GM03348 (cell line): ENCODE measurements at regions not wholly inside any gene's neighbourhood (a gene's known extent, or its start where the extent isn't known, plus 50 kb on each side); places are given as distances from the start of the nearest gene placed in this dataset.

Source experiments
- DNase-seq: peaks from one replicate; pipeline ENCODE4 v3.0.0; 2012; ENCODE audit warnings: low spot score

DNA sequence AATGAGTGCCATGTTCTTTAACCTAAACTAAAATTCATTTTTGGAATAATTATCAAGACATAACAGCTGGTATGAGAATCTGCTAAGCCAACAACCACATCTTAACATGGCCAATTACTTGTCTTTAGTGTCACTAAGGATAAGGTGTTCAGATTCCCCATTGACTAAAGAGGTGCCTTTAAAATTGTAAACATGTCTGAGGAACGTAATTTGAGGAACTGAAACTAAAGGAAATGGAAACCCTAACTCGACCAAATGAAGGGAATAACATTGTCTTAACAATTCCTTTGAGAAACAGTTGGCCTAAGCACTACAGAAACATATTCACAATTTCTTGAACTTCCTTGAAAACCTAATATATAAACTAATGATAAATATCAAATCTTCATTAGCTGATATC, 355.4 kb upstream of the GULP1 start:
- DNase-seq: no peak

DNA sequence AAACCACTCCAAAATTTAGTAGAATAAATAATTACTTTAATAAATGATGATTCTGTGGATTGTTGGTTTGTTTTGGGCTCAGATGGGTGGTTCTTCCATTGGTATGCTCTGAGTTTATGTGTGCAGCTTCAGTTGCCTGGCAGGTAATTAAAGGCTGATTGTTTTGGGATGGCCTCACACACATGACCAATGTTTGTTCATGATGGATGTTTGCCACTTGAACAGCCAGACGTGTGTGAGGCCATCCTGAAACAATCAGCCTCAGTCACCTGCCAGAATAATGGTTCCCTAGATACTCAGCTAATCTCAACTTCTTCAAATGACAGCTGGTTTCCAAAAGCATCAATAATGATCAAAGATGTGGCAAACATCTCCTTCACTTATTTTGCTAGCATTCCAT, 352.5 kb upstream of the GULP1 start:
- DNase-seq: no peak

DNA sequence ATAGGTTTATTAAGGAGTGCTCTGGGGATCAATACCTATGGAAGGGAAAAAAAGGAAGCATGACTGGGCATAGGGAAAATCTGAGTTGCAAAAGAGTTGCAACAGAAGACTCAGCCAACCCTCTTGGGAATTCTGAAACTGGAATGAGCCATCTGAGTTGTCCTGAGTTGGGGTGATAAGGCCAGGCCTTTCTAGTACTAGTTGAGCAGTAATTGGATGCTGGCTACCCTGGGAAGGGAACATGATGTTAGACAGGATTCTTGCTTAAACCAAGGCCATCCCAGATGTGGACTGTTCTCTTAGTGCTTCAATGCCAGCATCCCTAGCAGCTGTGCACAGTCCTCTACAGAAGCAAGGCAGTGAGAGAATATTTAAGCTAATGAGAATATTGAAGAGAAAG, 348.8 kb upstream of the GULP1 start:
- DNase-seq: no peak

DNA sequence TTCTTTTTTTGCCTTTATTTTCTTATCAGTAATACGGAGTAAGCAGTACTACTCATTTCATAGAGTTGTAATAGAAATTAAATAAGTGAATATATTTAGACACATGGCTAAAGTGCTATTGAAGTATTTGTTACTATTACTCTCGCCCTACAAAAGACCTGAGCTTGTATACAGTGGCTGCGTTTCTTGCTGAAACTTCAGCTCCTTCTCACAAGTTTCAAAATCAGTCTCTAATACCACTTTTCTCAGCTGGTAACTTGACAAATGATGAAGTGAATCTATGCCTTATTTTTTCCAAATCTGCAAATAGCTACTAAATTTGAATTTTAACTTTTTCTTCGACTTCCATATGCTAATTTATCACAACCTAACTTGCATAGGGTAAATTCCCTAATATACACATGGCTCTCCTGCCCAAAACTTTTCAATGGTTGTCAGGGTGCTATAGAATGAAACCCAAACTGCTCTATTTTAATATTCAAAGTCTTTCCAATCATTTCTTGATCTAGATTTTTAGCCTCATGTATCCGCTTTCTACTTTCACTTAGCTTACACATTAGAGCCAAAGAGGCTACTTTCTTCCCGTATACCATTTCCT, 347.8 kb upstream of the GULP1 start:
- DNase-seq: no peak

DNA sequence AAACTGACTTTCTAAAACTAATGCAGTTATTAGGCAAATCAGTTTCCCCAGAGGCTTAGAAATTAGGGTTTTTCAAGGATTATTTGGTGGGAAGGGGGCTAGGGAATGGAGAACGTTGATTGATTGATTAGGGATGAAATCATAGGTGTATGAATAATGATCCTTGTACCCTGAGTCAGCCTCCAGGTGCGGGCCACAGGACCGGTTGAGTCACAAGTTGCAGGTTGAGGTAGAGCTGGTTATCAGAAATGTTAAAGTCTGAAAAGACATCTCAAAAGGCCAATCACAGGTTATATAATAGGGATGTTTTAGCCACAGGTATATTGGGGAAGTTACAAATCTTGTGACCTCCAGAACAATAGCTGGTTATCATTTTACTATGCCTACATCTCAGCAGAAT, 341.8 kb upstream of the GULP1 start:
- no peak for DNase-seq

DNA sequence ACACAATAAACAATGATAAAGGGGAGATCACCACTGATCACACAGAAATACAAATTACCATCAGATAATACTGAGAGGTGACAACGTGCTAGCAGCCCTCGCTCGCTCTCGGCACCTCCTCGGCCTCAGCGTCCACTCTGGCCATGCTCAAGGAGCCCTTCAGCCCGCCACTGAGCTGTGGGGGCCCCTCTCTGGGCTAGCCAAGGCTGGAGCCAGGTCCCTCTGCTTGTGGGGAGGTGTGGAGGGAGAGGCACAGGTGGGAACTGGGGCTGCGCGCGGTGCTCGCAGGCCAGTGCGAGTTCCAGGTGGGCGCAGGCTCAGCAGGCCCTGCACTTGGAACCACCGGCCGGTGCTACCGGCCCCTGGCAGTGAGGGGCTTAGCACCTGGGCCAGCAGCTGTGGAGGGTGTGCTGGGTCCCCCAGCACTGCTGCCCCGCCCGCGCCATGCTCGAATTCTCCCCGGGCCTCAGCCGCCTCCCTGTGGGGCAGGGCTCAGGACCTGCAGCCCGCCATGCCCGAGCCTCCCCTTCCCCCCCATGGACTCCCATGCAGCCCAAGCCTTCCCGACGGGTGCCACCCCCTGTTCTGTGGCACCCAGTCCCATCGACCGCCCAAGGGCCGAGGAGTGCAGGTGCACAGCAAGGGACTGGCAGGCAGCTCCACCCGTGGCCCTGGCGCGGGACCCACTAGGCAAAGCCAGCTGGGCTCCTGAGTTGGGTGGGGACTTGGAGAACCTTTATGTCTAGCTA, 340.0 kb upstream of the GULP1 start:
- DNase-seq: no peak

DNA sequence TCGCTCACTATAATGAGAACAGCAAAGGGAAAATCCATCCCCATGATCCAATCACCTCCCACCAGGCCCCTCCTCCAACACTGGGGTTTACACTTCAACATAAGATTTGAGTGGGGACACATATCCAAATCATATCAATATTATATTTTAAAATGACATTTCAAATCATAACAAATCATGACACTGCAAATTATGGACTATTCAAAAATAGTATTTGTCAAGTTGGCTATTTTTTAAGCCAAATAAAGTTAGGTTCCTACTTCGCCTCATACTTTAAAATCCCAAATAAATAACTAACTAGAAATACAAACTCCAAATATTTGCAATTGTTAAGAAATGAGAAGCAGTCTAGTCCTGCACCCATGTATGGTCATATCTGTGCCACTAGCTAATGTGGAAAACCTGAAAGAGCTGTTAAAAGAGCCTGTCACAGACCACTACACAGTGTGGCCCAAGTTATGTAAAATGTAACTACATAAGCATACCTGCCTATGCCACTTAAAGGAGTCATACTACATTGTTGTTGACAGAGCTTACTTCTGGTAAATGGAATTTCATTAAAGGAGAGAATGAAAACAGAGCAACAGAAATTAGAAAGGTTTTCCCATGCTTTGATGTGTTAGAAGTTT, 334.7 kb upstream of the GULP1 start:
- no peak for DNase-seq

DNA sequence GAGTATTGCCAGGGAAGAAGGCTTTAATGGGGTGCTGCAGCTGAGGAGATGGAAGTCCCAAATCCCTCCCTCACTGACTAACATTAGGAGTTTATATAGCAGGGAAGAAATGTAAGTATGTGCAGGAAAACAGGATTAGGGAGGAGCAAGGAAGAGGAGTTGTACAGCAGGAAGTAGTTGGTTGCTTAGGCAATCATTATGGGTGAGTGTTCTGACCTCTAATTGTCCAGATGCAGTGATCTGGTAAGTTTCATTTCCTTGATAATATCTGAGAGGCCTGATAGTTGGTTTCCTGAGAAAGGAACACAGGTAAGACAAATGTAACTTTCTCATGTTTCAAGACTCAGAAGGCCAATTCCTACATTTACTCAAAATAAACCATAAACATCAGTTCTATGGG, 331.9 kb upstream of the GULP1 start:
- DNase-seq: no peak

DNA sequence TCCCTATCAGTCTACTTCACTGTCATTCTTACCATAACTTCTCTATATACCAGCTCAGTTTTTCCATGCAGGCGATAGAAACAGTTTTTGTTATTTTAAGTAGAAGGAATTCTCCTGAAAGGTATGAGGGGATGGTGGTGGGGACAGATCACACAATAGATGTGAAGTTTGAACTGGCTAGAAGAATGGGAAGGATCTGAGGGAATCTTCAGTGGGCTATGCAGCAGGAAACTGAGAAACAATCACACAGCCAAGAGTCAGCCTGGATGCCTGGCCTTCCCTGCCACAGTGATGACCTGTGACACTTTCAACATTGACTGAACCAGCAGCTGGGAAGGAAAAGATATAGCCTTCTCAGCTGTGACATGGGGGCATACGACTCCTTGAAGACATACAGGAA, 329.1 kb upstream of the GULP1 start:
- no peak for DNase-seq

DNA sequence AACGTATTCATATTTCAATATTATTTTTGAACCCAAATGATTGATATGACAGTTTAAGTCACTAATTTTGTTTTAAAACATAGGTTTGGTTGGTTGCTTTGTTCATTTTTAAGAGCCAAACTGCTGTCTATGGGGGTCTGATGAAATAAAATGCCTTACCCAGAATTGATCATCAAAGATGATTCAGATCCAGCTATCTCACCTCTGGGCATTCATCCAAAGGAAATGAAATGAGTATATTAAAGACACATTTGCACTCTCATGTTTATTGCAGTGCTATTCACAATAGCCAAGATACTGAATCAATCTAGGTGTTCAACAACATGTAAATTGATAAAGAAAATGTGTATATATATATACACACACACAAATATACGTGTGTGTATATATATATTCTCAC, 326.9 kb upstream of the GULP1 start:
- no peak for DNase-seq

DNA sequence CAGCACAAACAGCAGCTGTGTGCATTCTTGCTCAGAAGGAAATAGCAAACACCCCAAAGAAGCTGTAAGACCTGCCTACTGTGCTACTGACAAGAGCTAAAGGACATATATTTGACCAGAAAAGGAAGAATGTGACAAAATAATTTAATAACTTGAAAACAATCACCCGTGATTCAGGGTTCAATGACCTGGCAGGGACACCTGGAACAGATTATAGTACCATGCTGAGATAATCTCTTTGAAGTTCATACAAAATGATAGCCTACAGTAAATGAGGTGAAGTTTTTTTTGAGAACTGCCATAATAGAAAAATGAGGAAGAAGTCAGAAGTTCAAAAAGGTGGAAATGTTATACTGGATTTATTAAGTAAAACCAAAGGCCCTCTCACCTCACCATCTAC, 324.8 kb upstream of the GULP1 start:
- DNase-seq: no peak

DNA sequence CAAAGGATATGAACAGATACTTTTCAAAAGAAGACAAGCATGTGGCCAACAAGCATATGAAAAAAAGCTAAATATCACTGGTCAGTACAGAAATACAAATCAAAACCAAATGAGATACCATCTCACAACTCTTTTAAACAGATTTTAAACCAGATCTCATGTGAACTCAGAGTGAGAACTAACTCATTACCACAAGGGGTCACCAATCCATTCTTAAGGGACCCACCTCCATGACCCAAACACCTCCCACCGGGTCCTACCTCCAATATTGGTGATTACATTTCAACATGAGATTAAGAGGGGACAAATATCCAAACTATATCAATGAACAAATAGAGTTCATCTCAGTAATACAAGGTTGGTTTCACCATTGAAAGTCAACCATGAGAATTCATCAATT, 319.8 kb upstream of the GULP1 start:
- no peak for DNase-seq

DNA sequence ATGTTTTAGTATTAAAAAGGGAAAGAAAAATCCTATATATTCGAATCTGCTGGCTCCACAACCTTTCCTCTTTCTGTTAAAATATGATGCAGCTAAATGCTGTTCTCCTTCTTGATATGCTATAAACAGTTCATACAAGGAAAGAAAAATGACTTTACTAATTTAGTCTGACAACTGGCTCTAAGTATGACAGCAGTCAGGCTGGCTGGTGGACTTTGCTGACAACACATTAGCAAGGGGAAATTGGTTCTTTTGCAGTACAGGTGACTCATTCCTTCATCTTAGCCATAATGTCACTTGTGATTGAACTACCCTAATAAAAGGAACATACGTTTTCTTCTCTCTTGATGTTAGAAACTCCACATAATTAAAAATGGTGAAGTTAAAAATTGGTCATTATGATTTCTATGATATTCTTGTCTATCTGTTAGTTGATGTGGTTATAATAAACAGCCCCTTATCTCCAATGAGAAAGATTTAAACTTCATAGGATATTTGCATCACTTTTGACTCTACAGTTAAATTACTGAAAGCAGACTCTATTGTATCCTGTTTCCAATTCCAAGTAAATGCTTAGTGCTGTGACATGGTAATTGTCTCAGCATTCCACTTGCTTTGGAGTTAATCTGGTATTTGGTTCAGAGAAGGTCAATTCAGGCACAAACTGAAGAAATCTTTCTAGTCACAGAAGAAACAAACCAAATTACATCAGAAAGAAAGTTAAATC, 315.3 kb upstream of the GULP1 start:
- no peak for DNase-seq

DNA sequence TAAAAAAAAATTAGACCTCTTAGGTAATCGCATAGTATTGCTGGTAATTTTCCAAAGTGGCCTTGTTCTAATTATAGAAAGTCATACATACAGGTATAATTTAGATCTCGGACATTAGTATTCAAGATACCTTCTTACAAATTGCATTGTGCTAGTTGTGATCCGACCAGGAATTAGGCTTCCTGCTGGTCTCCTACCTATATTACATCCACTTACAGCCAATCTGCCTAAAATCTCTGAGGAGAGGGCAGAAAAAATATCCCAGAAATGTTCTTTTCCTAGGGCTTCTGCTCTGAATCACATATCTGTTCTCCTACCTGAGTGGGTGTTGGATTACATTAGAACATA, 314.7 kb upstream of the GULP1 start:
- DNase-seq: no peak

DNA sequence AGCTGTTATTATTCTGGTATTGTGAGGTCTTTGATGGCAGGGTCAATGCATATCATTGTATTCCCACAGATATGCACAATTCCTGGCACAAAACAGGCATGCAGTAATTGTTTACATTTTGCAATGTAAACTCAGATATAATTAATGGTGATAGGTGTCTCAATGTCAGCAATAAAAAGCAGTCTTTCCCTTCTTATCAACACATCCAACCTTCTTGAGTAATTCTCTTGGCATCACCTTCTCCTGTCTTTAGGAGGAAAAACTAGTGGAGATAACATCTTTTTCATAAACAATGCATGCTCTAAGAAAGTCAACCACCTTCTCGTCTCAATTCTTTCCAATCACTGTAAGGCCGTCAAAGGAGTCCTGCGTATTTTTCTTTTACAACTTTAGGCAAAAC, 313.3 kb upstream of the GULP1 start:
- DNase-seq: no peak

DNA sequence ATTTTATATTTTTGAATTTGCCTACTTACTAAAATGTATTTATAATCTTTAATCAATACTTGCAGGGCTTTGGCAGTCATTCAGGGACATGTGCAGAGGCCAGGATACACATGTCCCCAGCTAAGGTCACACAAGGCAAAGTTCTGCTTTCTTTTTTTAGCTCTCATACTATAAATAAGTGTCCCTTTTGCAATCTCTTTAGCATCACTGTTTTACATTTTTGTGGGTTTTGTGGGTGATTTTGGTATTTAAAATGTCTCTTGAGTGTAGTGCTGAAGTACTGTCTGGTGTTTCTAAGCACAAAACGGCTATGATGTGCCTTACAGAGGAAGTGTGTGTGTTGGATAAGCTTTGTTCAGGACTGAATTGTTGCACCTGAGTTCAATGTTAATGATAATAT, 309.0 kb upstream of the GULP1 start:
- DNase-seq: peak; percentile 62

DNA sequence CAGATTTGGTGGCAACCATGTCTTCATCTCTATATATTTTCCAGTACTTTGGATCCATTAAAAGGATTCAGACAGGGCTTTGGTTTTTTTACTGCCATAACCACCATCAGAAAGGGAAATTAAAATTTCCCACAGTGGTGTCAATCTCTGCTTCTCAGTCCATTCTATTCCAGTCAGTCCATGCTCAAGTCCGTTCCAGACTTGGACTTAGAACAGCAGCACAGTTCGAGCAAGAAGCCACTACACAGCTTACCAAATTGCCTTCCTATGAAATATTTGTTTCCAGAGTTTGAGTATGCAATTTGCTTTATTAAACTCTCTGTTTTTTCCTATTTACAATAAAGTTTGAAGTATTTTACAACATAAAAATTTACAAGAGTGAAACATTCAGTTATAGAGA, 306.5 kb upstream of the GULP1 start:
- DNase-seq: no peak

DNA sequence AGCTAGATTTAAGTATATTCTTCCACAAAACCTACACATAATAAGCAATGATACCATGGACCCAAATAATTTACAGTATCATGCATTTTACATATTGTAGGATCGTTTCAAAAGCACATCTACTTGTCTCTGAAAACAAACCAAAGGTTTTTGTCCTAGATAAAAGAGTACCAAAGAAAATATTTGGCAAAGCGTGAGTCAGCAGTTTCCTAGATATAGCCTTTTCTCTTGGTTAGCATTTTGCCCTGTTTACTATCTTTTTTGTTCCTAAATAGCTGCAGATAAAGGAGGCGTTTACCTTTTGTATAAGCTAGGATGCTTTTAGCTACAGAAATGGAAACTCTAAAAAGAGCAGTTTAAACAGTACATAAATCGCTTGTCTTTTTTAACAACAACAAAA, 305.8 kb upstream of the GULP1 start:
- DNase-seq: no peak

DNA sequence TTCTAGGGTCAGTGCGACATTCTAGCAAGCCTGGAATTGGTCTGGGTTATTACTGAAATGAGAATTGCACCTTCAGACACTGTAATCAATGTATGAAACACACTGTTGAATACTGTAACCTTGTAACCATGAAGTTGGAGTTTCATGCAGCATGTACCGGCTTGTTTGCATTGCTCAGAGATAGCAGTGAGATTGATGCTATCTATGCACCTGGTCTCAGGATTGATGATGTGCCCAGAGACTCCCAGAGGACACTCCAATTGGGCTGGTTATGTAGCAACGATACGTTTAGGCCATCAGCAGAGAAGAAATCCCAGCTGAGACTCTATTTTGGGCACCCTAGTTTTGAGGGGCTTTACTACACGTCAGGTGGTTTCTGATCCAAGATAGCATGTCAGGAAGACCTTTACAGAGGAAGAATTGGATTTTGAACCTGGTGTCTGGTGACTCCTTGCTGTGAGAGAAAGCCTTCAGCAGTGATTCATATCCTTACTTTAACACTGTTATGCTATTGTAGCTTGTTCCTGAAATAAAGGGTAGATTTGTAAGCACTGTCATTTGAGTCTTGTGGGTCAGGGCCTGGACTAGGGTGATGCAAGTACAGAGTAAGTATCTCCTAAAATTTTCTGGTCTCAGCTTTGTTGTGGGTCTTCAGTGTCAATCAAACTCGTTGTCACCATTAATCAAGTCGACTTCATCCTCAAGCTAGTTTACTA, 305.1 kb upstream of the GULP1 start:
- no peak for DNase-seq

DNA sequence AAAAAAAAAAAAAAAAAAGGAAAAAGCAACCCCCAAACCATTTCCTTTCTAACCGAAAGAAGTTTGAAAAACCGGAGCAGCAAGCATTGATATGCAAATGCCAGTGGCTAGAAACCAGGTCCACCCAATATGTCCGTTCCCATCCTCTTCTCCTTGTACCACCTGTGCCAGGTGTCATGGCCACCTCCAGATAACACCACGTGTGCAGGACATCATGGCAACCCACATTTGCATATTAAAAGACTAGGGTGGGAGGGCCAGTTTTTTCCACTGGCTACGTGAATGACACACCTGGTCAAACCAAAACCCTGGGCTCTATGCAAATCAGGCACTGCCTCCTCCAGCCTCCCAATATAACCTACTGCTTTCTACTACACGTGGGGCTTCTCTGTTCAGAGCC, 303.3 kb upstream of the GULP1 start:
- DNase-seq: no peak

DNA sequence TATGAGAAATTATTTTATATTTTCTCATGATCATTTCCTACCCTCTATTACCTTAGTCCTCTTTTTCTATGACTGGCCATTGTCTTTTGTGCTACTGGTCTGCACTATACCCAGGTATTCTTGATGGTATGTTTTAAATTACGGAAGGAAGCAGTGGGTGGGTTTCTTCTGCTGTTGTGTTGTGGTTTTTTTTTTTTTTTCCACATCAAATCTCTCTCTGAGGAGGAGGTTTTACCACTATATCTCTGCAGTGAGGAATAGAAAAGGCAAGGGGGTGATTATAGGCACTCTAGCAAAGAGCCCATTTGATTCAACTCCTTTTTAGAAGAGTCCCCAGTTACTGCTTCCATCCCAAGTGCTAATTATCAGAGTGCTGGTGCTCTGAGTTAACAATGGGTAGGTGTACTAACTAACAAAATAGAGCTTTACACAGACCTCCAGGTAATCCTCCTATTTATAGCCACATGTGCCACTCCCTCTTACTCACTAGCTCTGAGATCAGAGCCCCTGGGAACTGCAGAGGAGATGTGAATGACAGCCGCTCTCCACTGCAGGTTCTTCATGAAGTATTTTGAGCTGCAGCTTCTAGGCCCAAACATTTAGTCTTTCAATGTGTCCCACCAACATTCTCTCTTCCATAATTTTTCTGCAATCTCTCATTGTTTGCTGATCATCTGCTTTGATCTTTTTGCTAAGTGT, 301.6 kb upstream of the GULP1 start:
- no peak for DNase-seq

DNA sequence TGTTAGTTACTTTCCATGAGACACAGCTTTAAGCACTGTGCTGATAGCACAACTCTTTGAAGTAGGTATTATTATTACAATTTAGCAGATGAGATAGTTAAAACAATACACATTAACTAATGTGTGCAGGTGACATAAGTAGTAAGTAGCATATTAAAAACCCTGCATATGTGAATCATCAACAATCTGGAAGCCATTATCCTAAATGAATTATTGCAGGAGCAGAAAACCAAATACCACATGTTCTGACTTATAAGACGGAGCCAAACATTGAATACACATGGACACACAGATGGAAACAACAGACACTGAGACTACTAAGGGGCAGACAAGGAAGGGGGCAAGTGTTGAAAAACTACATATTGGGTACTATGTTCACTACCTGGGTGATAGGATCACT, 300.3 kb upstream of the GULP1 start:
- no peak for DNase-seq
